ENCODE measurements at regions not wholly inside any gene's neighbourhood (a gene's known extent, or its start where the extent isn't known, plus 50 kb on each side); places are given as distances from the start of the nearest gene placed in this dataset.
"Not testable (repeated sequence)": the region's sequence is repeated elsewhere in the genome, so short reads cannot be mapped to it uniquely, and the experiment has no call there.

- TF ChIP-seq CTCF (IDR thresholded peaks at IDR 0.05; ENCODE audit: low read depth, low read length) = no peak
- H3K4me3 ChIP-seq (replicated peaks in 1 of 2; ENCODE audit: low read depth in 2 of 2, low read length in 2 of 2) = no peak overlapping the region
- no peak for DNase-seq (ENCODE audit: low read depth in 2 of 2)
These were observed 74.4 kb upstream of the FAR1 start for GRCh38 chr11:13594044-13594443.

- TF ChIP-seq CTCF (IDR thresholded peaks at IDR 0.05; ENCODE audit: low read depth, low read length) = no peak
- no peak for DNase-seq (ENCODE audit: low read depth in 2 of 2)
- H3K4me3 ChIP-seq (replicated peaks in 1 of 2; ENCODE audit: low read depth in 2 of 2, low read length in 2 of 2) = no peak overlapping the region
These were observed 82.8 kb upstream of the PTH start for GRCh38 chr11:13578514-13579140.

- DNase-seq (ENCODE audit: low read depth in 2 of 2) = no peak
- no peak for TF ChIP-seq CTCF (IDR thresholded peaks at IDR 0.05; ENCODE audit: low read depth, low read length)
- H3K4me3 ChIP-seq (replicated peaks in 1 of 2; ENCODE audit: low read depth in 2 of 2, low read length in 2 of 2) = no peak overlapping the region
These were observed 82.1 kb upstream of the PTH start for GRCh38 chr11:13577881-13578280.

GRCh38 chr11:13576995-13577394 lies 81.2 kb upstream of the PTH start:
- no peak for TF ChIP-seq CTCF (IDR thresholded peaks at IDR 0.05; ENCODE audit: low read depth, low read length)
- H3K4me3 ChIP-seq (replicated peaks in 1 of 2; ENCODE audit: low read depth in 2 of 2, low read length in 2 of 2) = no peak overlapping the region
- no peak for DNase-seq (ENCODE audit: low read depth in 2 of 2)

- DNase-seq (ENCODE audit: low read depth in 2 of 2); H3K4me3 ChIP-seq (replicated peaks in 1 of 2; ENCODE audit: low read depth in 2 of 2, low read length in 2 of 2): not testable (repeated sequence)
These were observed 79.6 kb upstream of the PTH start for GRCh38 chr11:13575385-13575784.

- no peak for TF ChIP-seq CTCF (IDR thresholded peaks at IDR 0.05; ENCODE audit: low read depth, low read length)
- H3K4me3 ChIP-seq (replicated peaks in 1 of 2; ENCODE audit: low read depth in 2 of 2, low read length in 2 of 2) = no peak overlapping the region
- no peak for DNase-seq (ENCODE audit: low read depth in 2 of 2)
These were observed 71.8 kb upstream of the PTH start for GRCh38 chr11:13567551-13567950.

- no peak for DNase-seq (ENCODE audit: low read depth in 2 of 2)
- H3K4me3 ChIP-seq (replicated peaks in 1 of 2; ENCODE audit: low read depth in 2 of 2, low read length in 2 of 2) = no peak overlapping the region
- no peak for TF ChIP-seq CTCF (IDR thresholded peaks at IDR 0.05; ENCODE audit: low read depth, low read length)
These were observed 66.1 kb upstream of the PTH start for GRCh38 chr11:13561860-13562259.

GRCh38 chr11:13560341-13560740 lies 64.5 kb upstream of the PTH start:
- DNase-seq (ENCODE audit: low read depth in 2 of 2); H3K4me3 ChIP-seq (replicated peaks in 1 of 2; ENCODE audit: low read depth in 2 of 2, low read length in 2 of 2): not testable (repeated sequence)

All from cardiac fibroblast (primary cell).